HG03521 (cell line): ENCODE measurements at regions not wholly inside any gene's neighbourhood (a gene's known extent, or its start where the extent isn't known, plus 50 kb on each side); places are given as distances from the start of the nearest gene placed in this dataset.

Experiments
- ATAC-seq: cut with Tn5 transposase; IDR thresholded peaks from one replicate; pipeline ENCODE4 v1.9.1; 2021; ENCODE audit warnings: mild to moderate bottlenecking, moderate library complexity; ENCODE audit not compliant: unreplicated experiment

DNA sequence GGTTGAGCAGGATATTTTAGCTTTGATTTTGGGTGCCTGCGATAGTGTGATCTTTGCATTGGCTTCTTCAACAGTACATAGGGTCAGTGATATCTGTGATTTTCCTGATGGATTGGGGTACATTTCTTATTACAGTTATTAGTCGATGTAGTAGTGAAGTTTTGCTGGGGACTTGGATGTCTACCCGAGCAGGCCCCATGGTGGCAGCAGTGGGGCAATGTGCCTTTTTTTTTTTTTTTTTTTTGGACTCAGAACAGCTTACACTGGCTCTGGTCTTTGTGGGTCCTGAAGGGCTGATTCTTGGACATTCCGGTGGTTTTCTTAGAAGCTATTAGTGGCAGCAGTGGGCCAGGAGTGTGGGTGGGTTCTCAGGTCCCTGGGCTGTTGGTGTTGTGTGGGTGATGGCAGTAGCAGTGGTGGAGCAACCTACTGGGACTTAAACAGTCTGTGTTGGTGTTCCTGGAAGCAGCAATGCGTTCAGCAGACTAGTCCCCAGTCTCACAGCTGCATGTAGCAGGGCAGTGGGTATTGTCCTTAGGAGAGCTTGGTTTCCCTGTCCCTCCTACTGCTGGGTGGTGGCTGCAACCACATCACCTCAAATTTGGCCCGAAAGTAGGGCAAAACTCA, 53.7 kb upstream of the SLC4A10 start:
- no peak for ATAC-seq

DNA sequence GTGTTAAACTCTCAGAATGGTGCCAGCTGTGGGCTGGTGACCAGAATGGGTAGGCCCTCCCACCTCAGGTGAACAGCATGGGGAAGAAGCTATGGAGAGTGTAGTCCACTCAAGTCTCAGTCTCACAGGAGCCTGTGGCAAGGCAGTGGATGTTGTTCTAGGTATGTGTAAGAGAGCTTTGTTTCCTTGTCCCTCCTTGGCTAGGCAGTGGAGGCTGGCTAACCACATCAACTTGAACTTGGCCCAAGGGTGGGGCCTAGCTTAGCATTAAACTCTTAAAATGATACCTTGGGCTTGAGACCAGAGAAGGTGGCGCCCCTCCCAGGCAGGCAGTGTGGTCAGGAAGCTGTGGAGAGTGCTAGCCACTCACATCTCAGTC, 53.2 kb upstream of the SLC4A10 start:
- no peak for ATAC-seq
